Uterus (tissue), 3 donors: ENCODE measurements at regions not wholly inside any gene's neighbourhood (a gene's known extent, or its start where the extent isn't known, plus 50 kb on each side); places are given as distances from the start of the nearest gene placed in this dataset.

Experiments
- DNase-seq, 2 donors: peaks; one replicate each; pipeline ENCODE4 v3.0.0-alpha.2; 2019 to 2020
- H3K27ac ChIP-seq, 2 donors: fragments of 200-600 bp; sonication (generic); 1 replicate in 1 of 2; 2 replicates in 1 of 2; pipeline ENCODE4 v1.5.1; 2016 to 2018
- H3K27me3 ChIP-seq, 2 donors: fragments of 200-600 bp; sonication (generic); one replicate each; pipeline ENCODE4 v1.5.1; 2018 to 2019; ENCODE audit warnings: control low read depth in 1 of 2
- H3K36me3 ChIP-seq, 2 donors: fragments of 200-600 bp; sonication (generic); one replicate each; pipeline ENCODE4 v1.5.1; 2019; ENCODE audit warnings: control low read depth in 1 of 2
- H3K4me1 ChIP-seq, 2 donors: fragments of 200-600 bp; sonication (generic); one replicate each; pipeline ENCODE4 v1.5.1; 2018 to 2019; ENCODE audit warnings: control low read depth in 1 of 2
- H3K4me3 ChIP-seq, 2 donors: fragments of 200-600 bp; sonication (generic); 1 replicate in 1 of 2; 2 replicates in 1 of 2; pipeline ENCODE4 v1.5.1; 2018 to 2019; ENCODE audit warnings: mild to moderate bottlenecking in 1 of 2
- H3K9me3 ChIP-seq, 2 donors: fragments of 200-600 bp; sonication (generic); one replicate each; pipeline ENCODE4 v1.5.1; 2019; ENCODE audit warnings: control low read depth in 1 of 2
- CTCF ChIP-seq, 4 experiments: fragments of 200-600 bp in 2 of 4; fragments of 450-650 bp in 2 of 4; sonication (generic) in 2 of 4; IDR thresholded peaks; one replicate each; pipeline ENCODE4 v1.5.1; 2016 to 2019; ENCODE audit warnings: antibody characterized with exemption in 4 of 4, mild to moderate bottlenecking in 2 of 4, moderate library complexity in 1 of 4
- POLR2A ChIP-seq, 2 donors: fragments of 450-650 bp; IDR thresholded peaks; one replicate each; pipeline ENCODE4 v1.6.1; 2016; ENCODE audit warnings: antibody characterized with exemption in 2 of 2, mild to moderate bottlenecking in 1 of 2, moderate library complexity in 1 of 2
- intact Hi-C: fragments of 100-400 bp; cut with DNase I; formaldehyde crosslinking; loops from one replicate; pipeline ENCODE4 v1.15.1; 2023; ENCODE audit warnings: low total_unique reads
- donor health status: DM: yes; HTN: yes; CAD: no.

- H3K4me3 ChIP-seq: no peak overlapping the region
- H3K36me3 ChIP-seq: no peaks in the 10 kb centered on the region
- DNase-seq: no peak
- no peaks in the 10 kb centered on the region for H3K27me3 ChIP-seq
- no peaks in the 10 kb centered on the region for H3K9me3 ChIP-seq
- H3K27ac ChIP-seq: no peak overlapping the region
- no peaks in the 10 kb centered on the region for H3K4me1 ChIP-seq
- TF ChIP-seq CTCF (IDR thresholded peaks at IDR 0.05): no peak
- no peak for TF ChIP-seq POLR2A (IDR thresholded peaks at IDR 0.05)
- intact Hi-C loops: no loop called here
These were observed 187.8 kb downstream of the TLE3 start for GRCh38 chr15:69909719-69910444.

GRCh38 chr15:69910514-69910913 lies 187.2 kb downstream of the TLE3 start:
- H3K4me3 ChIP-seq: no peak overlapping the region
- intact Hi-C loops: no loop called here
- H3K36me3 ChIP-seq: no peaks in the 10 kb centered on the region
- no peak for DNase-seq
- TF ChIP-seq CTCF (IDR thresholded peaks at IDR 0.05): no peak
- no peaks in the 10 kb centered on the region for H3K9me3 ChIP-seq
- no peak overlapping the region for H3K27ac ChIP-seq
- no peaks in the 10 kb centered on the region for H3K4me1 ChIP-seq
- no peaks in the 10 kb centered on the region for H3K27me3 ChIP-seq

- intact Hi-C loops: no loop called here
- Histone ChIP-seq H3K9me3 (no peaks in the 10 kb centered on the region), H3K4me1 (no peaks in the 10 kb centered on the region), H3K4me3 (no peak overlapping the region), H3K27ac (no peak overlapping the region), H3K27me3 (no peaks in the 10 kb centered on the region), H3K36me3 (no peaks in the 10 kb centered on the region)
- no peak for TF ChIP-seq CTCF (IDR thresholded peaks at IDR 0.05)
- TF ChIP-seq POLR2A (IDR thresholded peaks at IDR 0.05): no peak
- DNase-seq: no peak
These were observed 185.6 kb downstream of the TLE3 start for GRCh38 chr15:69912116-69912515.

GRCh38 chr15:69914040-69914439 lies 183.7 kb downstream of the TLE3 start:
- intact Hi-C loops: no loop called here
- Histone ChIP-seq H3K9me3 (no peaks in the 10 kb centered on the region), H3K27me3 (no peaks in the 10 kb centered on the region), H3K36me3 (no peaks in the 10 kb centered on the region), H3K27ac (no peak overlapping the region), H3K4me1 (no peaks in the 10 kb centered on the region), H3K4me3 (no peak overlapping the region)
- DNase-seq: no peak
- TF ChIP-seq POLR2A (IDR thresholded peaks at IDR 0.05): no peak
- TF ChIP-seq CTCF (IDR thresholded peaks at IDR 0.05): no peak

GRCh38 chr15:69914960-69915359 lies 182.8 kb downstream of the TLE3 start:
- H3K9me3 ChIP-seq: no peaks in the 10 kb centered on the region
- H3K27ac ChIP-seq: no peak overlapping the region
- no peaks in the 10 kb centered on the region for H3K4me1 ChIP-seq
- intact Hi-C loops: no loop called here
- TF ChIP-seq POLR2A (IDR thresholded peaks at IDR 0.05) (no peak), CTCF (IDR thresholded peaks at IDR 0.05) (no peak)
- no peaks in the 10 kb centered on the region for H3K36me3 ChIP-seq
- H3K27me3 ChIP-seq: no peaks in the 10 kb centered on the region
- no peak overlapping the region for H3K4me3 ChIP-seq
- DNase-seq: no peak
